ENCODE measurements at regions not wholly inside any gene's neighbourhood (a gene's known extent, or its start where the extent isn't known, plus 50 kb on each side); places are given as distances from the start of the nearest gene placed in this dataset.

DNA sequence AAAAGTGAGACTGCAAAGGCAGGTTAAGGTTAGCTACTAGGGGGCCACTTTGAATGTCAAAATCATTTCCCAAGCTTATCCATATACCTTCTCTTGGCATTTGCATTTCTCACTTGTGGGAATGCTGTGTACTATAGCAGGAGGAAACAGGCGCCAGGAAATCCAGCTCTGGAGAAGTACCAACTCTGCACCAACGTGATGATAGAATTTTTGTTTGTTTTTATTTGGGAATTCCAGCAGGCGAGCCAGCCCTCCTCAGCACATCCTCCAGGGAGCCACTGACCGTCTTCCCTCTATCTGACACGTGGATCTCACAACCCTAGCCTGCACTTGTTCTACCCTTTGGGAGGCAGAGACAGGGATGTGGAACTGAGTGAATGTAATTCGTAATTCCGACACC is 318.0 kb downstream of the ACTL7B start:
- no peak overlapping the region for H3K27ac Mint-ChIP-seq (ENCODE audit: unreplicated experiment)
- DNase-seq: no peak
- H3K4me3 Mint-ChIP-seq (ENCODE audit: low read depth, unreplicated experiment): no peak overlapping the region
- CTCF ChIA-PET: no interaction called here
- BruUV-seq (replicated peaks): no TSS peak
- H3K4me1 Mint-ChIP-seq (ENCODE audit: low read depth, unreplicated experiment): peaks cover 13% of the 10 kb centered on the region
- TF ChIP-seq, protein P1, sequence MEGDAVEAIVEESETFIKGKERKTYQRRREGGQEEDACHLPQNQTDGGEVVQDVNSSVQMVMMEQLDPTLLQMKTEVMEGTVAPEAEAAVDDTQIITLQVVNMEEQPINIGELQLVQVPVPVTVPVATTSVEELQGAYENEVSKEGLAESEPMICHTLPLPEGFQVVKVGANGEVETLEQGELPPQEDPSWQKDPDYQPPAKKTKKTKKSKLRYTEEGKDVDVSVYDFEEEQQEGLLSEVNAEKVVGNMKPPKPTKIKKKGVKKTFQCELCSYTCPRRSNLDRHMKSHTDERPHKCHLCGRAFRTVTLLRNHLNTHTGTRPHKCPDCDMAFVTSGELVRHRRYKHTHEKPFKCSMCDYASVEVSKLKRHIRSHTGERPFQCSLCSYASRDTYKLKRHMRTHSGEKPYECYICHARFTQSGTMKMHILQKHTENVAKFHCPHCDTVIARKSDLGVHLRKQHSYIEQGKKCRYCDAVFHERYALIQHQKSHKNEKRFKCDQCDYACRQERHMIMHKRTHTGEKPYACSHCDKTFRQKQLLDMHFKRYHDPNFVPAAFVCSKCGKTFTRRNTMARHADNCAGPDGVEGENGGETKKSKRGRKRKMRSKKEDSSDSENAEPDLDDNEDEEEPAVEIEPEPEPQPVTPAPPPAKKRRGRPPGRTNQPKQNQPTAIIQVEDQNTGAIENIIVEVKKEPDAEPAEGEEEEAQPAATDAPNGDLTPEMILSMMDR (IDR thresholded peaks at IDR 0.05; ENCODE audit: unreplicated experiment): no peak
- no peaks in the 10 kb centered on the region for H3K27me3 Mint-ChIP-seq (ENCODE audit: unreplicated experiment)
- no peaks in the 10 kb centered on the region for H3K36me3 Mint-ChIP-seq (ENCODE audit: insufficient read depth, unreplicated experiment)
- intact Hi-C loops (cut with micrococcal nuclease; ENCODE audit: unreplicated experiment): no loop called here
- H3K9me3 Mint-ChIP-seq (ENCODE audit: low read depth, unreplicated experiment): peaks cover 7% of the 10 kb centered on the region

DNA sequence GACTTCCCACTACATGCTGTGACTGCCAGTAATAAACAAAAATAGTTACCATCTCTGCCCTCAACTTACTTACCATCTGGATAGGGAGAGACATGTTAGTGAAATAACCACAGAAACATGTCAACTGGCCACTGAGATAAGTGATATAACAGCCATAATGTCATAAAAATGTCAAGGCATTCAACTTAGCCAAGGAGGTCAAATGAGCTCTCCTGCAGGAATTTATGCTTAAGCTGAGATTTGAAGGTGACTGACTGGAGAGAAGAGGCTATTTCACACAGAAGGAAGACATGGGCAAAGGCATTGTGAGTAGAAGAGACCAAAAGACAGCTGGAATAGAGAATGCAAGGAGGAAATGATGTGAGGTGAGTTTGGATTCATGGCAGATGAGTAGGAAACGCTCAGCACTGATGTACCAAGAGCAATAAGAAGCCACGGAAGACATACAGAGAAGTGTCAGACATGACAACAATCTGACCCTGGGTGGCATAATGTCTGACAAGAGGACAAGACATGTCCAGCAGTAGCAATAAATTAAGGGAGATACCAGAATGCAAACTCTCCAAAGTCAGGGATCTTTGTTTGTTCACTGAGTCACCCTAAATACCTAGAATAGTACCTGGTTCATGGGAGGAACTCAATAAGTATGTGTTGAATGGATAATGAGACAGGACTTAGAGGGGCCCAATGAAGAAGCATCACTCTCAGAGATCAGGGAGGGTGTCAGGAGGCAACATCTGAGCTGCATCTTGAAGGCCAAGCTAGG is 318.8 kb downstream of the ACTL7B start:
- CTCF ChIA-PET: no interaction called here
- Mint-ChIP-seq H3K27me3 (ENCODE audit: unreplicated experiment) (no peaks in the 10 kb centered on the region), H3K9me3 (ENCODE audit: low read depth, unreplicated experiment) (peaks cover 7% of the 10 kb centered on the region), H3K4me1 (ENCODE audit: low read depth, unreplicated experiment) (peaks cover 13% of the 10 kb centered on the region), H3K27ac (ENCODE audit: unreplicated experiment) (no peak overlapping the region), H3K4me3 (ENCODE audit: low read depth, unreplicated experiment) (no peak overlapping the region), H3K36me3 (ENCODE audit: insufficient read depth, unreplicated experiment) (no peaks in the 10 kb centered on the region)
- intact Hi-C loops (cut with micrococcal nuclease; ENCODE audit: unreplicated experiment): no loop called here
- no TSS peak for BruUV-seq (replicated peaks)
- TF ChIP-seq, protein P1 (IDR thresholded peaks at IDR 0.05; ENCODE audit: unreplicated experiment): no peak
- DNase-seq: no peak

DNA sequence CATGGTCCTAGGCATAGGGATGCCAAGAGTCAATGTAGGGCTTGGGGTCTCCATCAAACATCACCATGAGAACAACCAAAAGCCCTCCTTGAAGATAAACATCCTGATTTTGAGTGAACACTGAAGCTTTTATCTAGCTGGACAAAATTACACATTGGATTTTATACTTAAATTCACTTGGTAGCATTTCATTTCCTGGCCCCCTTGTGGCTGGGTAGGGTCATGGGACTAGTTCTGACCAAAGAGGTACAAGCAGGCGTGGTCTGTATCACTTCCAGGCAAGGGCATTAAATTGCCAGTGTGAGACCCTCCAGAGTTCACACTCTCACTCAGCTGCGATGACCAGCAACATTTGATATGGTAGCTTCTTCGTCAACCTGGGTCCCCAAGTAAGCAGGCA is 320.3 kb downstream of the ACTL7B start:
- BruUV-seq (replicated peaks): no TSS peak
- Mint-ChIP-seq H3K27ac (ENCODE audit: unreplicated experiment) (no peak overlapping the region), H3K36me3 (ENCODE audit: insufficient read depth, unreplicated experiment) (no peaks in the 10 kb centered on the region), H3K4me3 (ENCODE audit: low read depth, unreplicated experiment) (no peak overlapping the region), H3K4me1 (ENCODE audit: low read depth, unreplicated experiment) (peaks cover 13% of the 10 kb centered on the region), H3K27me3 (ENCODE audit: unreplicated experiment) (no peaks in the 10 kb centered on the region), H3K9me3 (ENCODE audit: low read depth, unreplicated experiment) (peaks cover 9% of the 10 kb centered on the region)
- CTCF ChIA-PET: no interaction called here
- DNase-seq: no peak
- intact Hi-C loops (cut with micrococcal nuclease; ENCODE audit: unreplicated experiment): no loop called here
- TF ChIP-seq, protein P1 (IDR thresholded peaks at IDR 0.05; ENCODE audit: unreplicated experiment): peak; percentile 16

DNA sequence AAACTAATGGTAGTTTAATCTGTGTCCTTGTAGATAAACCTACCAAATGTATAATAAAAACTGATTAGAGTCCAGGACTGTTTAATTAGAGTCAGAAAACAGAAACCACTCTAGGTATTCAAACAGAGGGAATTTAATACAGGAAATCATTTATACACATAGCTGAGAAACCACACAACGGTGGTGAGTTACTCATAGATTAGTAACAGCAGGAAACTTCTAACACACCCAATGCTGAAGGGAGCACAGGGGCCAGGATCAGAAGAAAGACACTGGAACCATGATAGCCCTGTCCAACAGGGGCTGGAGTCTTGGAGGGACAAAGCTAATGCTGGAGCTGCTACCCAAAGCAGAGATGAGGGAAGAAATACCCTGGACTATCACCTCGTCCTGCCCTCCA is 321.0 kb downstream of the ACTL7B start:
- BruUV-seq (replicated peaks): no TSS peak
- Mint-ChIP-seq H3K36me3 (ENCODE audit: insufficient read depth, unreplicated experiment) (no peaks in the 10 kb centered on the region), H3K27ac (ENCODE audit: unreplicated experiment) (no peak overlapping the region), H3K4me1 (ENCODE audit: low read depth, unreplicated experiment) (peaks cover 13% of the 10 kb centered on the region), H3K27me3 (ENCODE audit: unreplicated experiment) (no peaks in the 10 kb centered on the region), H3K9me3 (ENCODE audit: low read depth, unreplicated experiment) (peaks cover 9% of the 10 kb centered on the region), H3K4me3 (ENCODE audit: low read depth, unreplicated experiment) (no peak overlapping the region)
- intact Hi-C loops (cut with micrococcal nuclease; ENCODE audit: unreplicated experiment): no loop called here
- DNase-seq: no peak
- TF ChIP-seq, protein P1 (IDR thresholded peaks at IDR 0.05; ENCODE audit: unreplicated experiment): no peak
- CTCF ChIA-PET: interaction anchor here (1.0 kb wide), 1 partner anchor 11 kb away, joined by 3 read pairs; no protein-coding TSS in a partner anchor
